ENCODE measurements at regions not wholly inside any gene's neighbourhood (a gene's known extent, or its start where the extent isn't known, plus 50 kb on each side); places are given as distances from the start of the nearest gene placed in this dataset.

DNA sequence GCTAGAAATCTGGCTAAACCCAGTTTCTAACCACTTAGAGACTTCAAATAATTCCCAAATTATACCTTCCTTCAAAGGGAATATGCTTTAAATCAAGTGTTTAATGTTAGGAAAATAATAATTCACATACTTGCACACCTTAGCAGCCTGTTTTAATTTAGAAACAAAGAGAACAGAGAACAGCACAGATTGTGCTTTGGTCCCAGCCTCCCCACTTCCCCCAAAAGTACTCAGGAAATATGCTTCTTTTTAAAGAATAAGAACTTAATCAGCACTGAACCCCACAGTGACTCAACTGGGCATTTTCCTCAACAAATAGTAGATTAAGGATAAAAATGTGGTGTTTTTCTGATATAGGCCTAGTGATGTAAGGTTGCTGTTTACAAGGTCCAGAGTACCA, 295.8 kb downstream of the GBA3 start:
- Histone ChIP-seq H4K20me1 (ENCODE audit: control insufficient read depth, extremely low read depth, insufficient read depth, low read length) (no peaks in the 10 kb centered on the region), H2AFZ (ENCODE audit: low read length) (no peak overlapping the region), H3K36me3 (ENCODE audit: control insufficient read depth, insufficient read depth, low read length) (no peaks in the 10 kb centered on the region), H3K27me3 (ENCODE audit: control insufficient read depth, insufficient read depth, low read length) (no peaks in the 10 kb centered on the region), H3K9me3 (ENCODE audit: control insufficient read depth, insufficient read depth, low read depth, low read length) (no peaks in the 10 kb centered on the region), H3K4me1 (ENCODE audit: control insufficient read depth, extremely low read depth, insufficient read depth, low read length) (no peaks in the 10 kb centered on the region), H3K27ac (ENCODE audit: insufficient read depth, low read length) (no peak overlapping the region), H3K79me2 (ENCODE audit: control insufficient read depth, insufficient read depth, low read length) (no peaks in the 10 kb centered on the region), H3K4me3 (replicated peaks in 1 of 4; ENCODE audit: control extremely low read depth in 1 of 4, insufficient read depth in 1 of 4, low read depth in 3 of 4, low read length in 4 of 4) (no peak overlapping the region), H3K4me2 (ENCODE audit: extremely low read depth, insufficient read depth, low read length) (no peak overlapping the region), H3K9ac (ENCODE audit: insufficient read depth, low read length) (no peak overlapping the region)
- peak in 1 of 2 donors; percentile 50 for DNase-seq (ENCODE audit: low read depth in 2 of 2)
- no peak for TF ChIP-seq EZH2 (IDR thresholded peaks at IDR 0.05; ENCODE audit: low read length, missing control alignments)

- DNase-seq (ENCODE audit: low read depth in 2 of 2) = peak; percentile 76 to 94
Measured at GRCh38 chr4:22987870-22988269, 295.1 kb downstream of the GBA3 start.

GRCh38 chr4:22986881-22987280, 294.1 kb downstream of the GBA3 start:
- Histone ChIP-seq H3K27ac (ENCODE audit: insufficient read depth, low read length) (no peak overlapping the region), H3K9ac (ENCODE audit: insufficient read depth, low read length) (no peak overlapping the region), H3K4me2 (ENCODE audit: extremely low read depth, insufficient read depth, low read length) (no peak overlapping the region), H4K20me1 (ENCODE audit: control insufficient read depth, extremely low read depth, insufficient read depth, low read length) (no peaks in the 10 kb centered on the region), H3K4me3 (replicated peaks in 1 of 4; ENCODE audit: control extremely low read depth in 1 of 4, insufficient read depth in 1 of 4, low read depth in 3 of 4, low read length in 4 of 4) (no peak overlapping the region), H3K4me1 (ENCODE audit: control insufficient read depth, extremely low read depth, insufficient read depth, low read length) (no peaks in the 10 kb centered on the region), H3K79me2 (ENCODE audit: control insufficient read depth, insufficient read depth, low read length) (no peaks in the 10 kb centered on the region), H3K9me3 (ENCODE audit: control insufficient read depth, insufficient read depth, low read depth, low read length) (no peaks in the 10 kb centered on the region), H3K27me3 (ENCODE audit: control insufficient read depth, insufficient read depth, low read length) (no peaks in the 10 kb centered on the region), H3K36me3 (ENCODE audit: control insufficient read depth, insufficient read depth, low read length) (no peaks in the 10 kb centered on the region), H2AFZ (ENCODE audit: low read length) (no peak overlapping the region)
- peak in 1 of 2 donors; percentile 43 for DNase-seq (ENCODE audit: low read depth in 2 of 2)
- no peak for TF ChIP-seq EZH2 (IDR thresholded peaks at IDR 0.05; ENCODE audit: low read length, missing control alignments)
- TF ChIP-seq, protein P1, sequence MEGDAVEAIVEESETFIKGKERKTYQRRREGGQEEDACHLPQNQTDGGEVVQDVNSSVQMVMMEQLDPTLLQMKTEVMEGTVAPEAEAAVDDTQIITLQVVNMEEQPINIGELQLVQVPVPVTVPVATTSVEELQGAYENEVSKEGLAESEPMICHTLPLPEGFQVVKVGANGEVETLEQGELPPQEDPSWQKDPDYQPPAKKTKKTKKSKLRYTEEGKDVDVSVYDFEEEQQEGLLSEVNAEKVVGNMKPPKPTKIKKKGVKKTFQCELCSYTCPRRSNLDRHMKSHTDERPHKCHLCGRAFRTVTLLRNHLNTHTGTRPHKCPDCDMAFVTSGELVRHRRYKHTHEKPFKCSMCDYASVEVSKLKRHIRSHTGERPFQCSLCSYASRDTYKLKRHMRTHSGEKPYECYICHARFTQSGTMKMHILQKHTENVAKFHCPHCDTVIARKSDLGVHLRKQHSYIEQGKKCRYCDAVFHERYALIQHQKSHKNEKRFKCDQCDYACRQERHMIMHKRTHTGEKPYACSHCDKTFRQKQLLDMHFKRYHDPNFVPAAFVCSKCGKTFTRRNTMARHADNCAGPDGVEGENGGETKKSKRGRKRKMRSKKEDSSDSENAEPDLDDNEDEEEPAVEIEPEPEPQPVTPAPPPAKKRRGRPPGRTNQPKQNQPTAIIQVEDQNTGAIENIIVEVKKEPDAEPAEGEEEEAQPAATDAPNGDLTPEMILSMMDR (conservative IDR thresholded peaks at IDR 0.05 in 1 of 2, IDR thresholded peaks at IDR 0.05 in 1 of 2; ENCODE audit: low read depth in 1 of 2, low read length in 2 of 2) = no peak

More at GRCh38 chr4:22987870-22988269, 295.1 kb downstream of the GBA3 start:
- H3K4me3 ChIP-seq (replicated peaks in 1 of 4; ENCODE audit: control extremely low read depth in 1 of 4, insufficient read depth in 1 of 4, low read depth in 3 of 4, low read length in 4 of 4) = no peak overlapping the region
- H3K36me3 ChIP-seq (ENCODE audit: control insufficient read depth, insufficient read depth, low read length) = no peaks in the 10 kb centered on the region
- H3K27ac ChIP-seq (ENCODE audit: insufficient read depth, low read length) = no peak overlapping the region
- H3K27me3 ChIP-seq (ENCODE audit: control insufficient read depth, insufficient read depth, low read length) = no peaks in the 10 kb centered on the region
- H3K4me1 ChIP-seq (ENCODE audit: control insufficient read depth, extremely low read depth, insufficient read depth, low read length) = no peaks in the 10 kb centered on the region
- H3K9ac ChIP-seq (ENCODE audit: insufficient read depth, low read length) = no peak overlapping the region
- H2AFZ ChIP-seq (ENCODE audit: low read length) = no peak overlapping the region
- no peak overlapping the region for H3K4me2 ChIP-seq (ENCODE audit: extremely low read depth, insufficient read depth, low read length)
- no peaks in the 10 kb centered on the region for H3K9me3 ChIP-seq (ENCODE audit: control insufficient read depth, insufficient read depth, low read depth, low read length)
- no peaks in the 10 kb centered on the region for H3K79me2 ChIP-seq (ENCODE audit: control insufficient read depth, insufficient read depth, low read length)
- no peaks in the 10 kb centered on the region for H4K20me1 ChIP-seq (ENCODE audit: control insufficient read depth, extremely low read depth, insufficient read depth, low read length)
- TF ChIP-seq, protein P1 (conservative IDR thresholded peaks at IDR 0.05 in 1 of 2, IDR thresholded peaks at IDR 0.05 in 1 of 2; ENCODE audit: low read depth in 1 of 2, low read length in 2 of 2) = no peak
- no peak for TF ChIP-seq EZH2 (IDR thresholded peaks at IDR 0.05; ENCODE audit: low read length, missing control alignments)

Measured in fibroblast of lung (primary cell).